Testis (tissue), 2 donors: ENCODE measurements at regions not wholly inside any gene's neighbourhood (a gene's known extent, or its start where the extent isn't known, plus 50 kb on each side); places are given as distances from the start of the nearest gene placed in this dataset.
A peak's percentile ranks its signal among the peaks of the same experiment; 100 is the strongest.

Experiments used
- DNase-seq: peaks from one replicate; pipeline ENCODE4 v3.0.0-alpha.2; 2019
- H3K27ac ChIP-seq, 2 donors: fragments of 200-600 bp; sonication (generic); one replicate each; pipeline ENCODE4 v1.5.1; 2019
- H3K27me3 ChIP-seq: fragments of 200-600 bp; sonication (generic); one replicate; pipeline ENCODE4 v1.5.1; 2019
- H3K36me3 ChIP-seq: fragments of 200-600 bp; sonication (generic); one replicate; pipeline ENCODE4 v1.5.1; 2017; ENCODE audit warnings: low read depth; ENCODE audit errors: missing control alignments
- H3K4me1 ChIP-seq: fragments of 200-600 bp; sonication (generic); one replicate; pipeline ENCODE4 v1.5.1; 2019
- H3K4me3 ChIP-seq, 2 donors: fragments of 200-600 bp; sonication (generic); one replicate each; pipeline ENCODE4 v1.5.1; 2017 to 2019
- H3K9me3 ChIP-seq: fragments of 200-600 bp; sonication (generic); one replicate; pipeline ENCODE4 v1.5.1; 2017
- POLR2A ChIP-seq: fragments of 450-650 bp; IDR thresholded peaks from one replicate; pipeline ENCODE4 v1.6.1; 2017; ENCODE audit warnings: antibody characterized with exemption, mild to moderate bottlenecking, moderate library complexity
- WGBS, 2 donors: methylation state at CpG; one replicate each; pipeline ENCODE4 v1.1.5; 2018; 5-methylcytosine and 5-hydroxymethylcytosine counted together
- intact Hi-C: fragments of 100-400 bp; cut with DNase I; formaldehyde crosslinking; loops from one replicate; pipeline ENCODE4 v1.15.1; 2023; ENCODE audit warnings: low total_unique reads
- TF ChIP-seq, protein P1 (sequence below), 3 experiments: fragments of 450-650 bp in 2 of 3; fragments of 200-600 bp in 1 of 3; sonication (generic) in 1 of 3; IDR thresholded peaks; one replicate each; pipeline ENCODE4 v1.5.1; 2016 to 2019; ENCODE audit warnings: antibody characterized with exemption in 3 of 3, mild to moderate bottlenecking in 2 of 3, moderate library complexity in 1 of 3

DNA sequence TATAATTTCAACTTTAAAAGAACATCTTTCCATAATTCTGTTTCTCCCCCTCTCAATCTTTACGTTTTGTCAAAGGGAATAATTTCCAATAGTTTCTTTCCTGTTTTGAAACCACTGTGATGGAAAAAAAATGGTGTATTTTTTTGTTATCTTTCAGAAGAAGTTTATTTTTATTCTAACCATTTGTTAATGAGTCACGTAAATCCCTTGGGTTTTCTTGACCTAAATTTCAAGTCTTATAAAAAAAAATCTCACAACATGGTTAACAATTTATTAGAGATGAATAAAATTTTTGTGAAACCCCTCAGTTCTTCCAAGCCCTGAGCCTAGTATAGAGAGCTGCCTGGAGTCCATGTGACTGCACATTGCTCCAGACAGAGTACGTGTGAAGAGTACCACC is 106.1 kb upstream of the FBXL17 start:
- 53 to 62% methylated on average over 3 of the region's 3 CpGs for WGBS, 2 donors
- Histone ChIP-seq H3K9me3 (no peaks in the 10 kb centered on the region), H3K36me3 (no peaks in the 10 kb centered on the region), H3K27ac (no peak overlapping the region), H3K27me3 (no peaks in the 10 kb centered on the region), H3K4me3 (no peak overlapping the region), H3K4me1 (no peaks in the 10 kb centered on the region)
- TF ChIP-seq, protein P1, sequence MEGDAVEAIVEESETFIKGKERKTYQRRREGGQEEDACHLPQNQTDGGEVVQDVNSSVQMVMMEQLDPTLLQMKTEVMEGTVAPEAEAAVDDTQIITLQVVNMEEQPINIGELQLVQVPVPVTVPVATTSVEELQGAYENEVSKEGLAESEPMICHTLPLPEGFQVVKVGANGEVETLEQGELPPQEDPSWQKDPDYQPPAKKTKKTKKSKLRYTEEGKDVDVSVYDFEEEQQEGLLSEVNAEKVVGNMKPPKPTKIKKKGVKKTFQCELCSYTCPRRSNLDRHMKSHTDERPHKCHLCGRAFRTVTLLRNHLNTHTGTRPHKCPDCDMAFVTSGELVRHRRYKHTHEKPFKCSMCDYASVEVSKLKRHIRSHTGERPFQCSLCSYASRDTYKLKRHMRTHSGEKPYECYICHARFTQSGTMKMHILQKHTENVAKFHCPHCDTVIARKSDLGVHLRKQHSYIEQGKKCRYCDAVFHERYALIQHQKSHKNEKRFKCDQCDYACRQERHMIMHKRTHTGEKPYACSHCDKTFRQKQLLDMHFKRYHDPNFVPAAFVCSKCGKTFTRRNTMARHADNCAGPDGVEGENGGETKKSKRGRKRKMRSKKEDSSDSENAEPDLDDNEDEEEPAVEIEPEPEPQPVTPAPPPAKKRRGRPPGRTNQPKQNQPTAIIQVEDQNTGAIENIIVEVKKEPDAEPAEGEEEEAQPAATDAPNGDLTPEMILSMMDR (IDR thresholded peaks at IDR 0.05): no peak
- no peak for TF ChIP-seq POLR2A
- intact Hi-C loops: no loop called here
- no peak for DNase-seq

DNA sequence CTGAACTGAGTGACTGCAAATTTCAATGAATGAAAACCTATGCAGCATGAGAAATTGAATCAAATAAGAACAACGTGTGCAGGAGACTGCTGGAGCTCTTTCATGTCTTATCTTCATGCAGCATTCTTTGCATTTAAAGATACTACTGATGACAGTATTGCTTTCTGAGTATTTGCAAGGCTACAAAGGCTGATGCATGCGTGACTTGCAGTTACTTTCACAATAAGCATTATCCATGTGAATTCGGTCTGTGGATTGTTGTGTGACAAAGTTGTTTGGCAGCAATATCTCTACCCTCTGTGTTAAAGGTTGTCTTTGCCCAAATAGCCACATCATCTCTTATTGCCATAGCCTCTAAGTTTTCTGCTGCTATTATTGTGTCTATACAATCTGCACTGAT is 102.1 kb upstream of the FBXL17 start:
- no peak for TF ChIP-seq POLR2A
- TF ChIP-seq, protein P1 (IDR thresholded peaks at IDR 0.05): no peak
- WGBS, 2 donors: 51 to 61% methylated on average over 3 of the region's 3 CpGs
- no peaks in the 10 kb centered on the region for H3K36me3 ChIP-seq
- H3K27me3 ChIP-seq: no peaks in the 10 kb centered on the region
- DNase-seq: no peak
- no peak overlapping the region for H3K27ac ChIP-seq
- no peaks in the 10 kb centered on the region for H3K9me3 ChIP-seq
- H3K4me1 ChIP-seq: no peaks in the 10 kb centered on the region
- intact Hi-C loops: no loop called here
- H3K4me3 ChIP-seq: no peak overlapping the region

DNA sequence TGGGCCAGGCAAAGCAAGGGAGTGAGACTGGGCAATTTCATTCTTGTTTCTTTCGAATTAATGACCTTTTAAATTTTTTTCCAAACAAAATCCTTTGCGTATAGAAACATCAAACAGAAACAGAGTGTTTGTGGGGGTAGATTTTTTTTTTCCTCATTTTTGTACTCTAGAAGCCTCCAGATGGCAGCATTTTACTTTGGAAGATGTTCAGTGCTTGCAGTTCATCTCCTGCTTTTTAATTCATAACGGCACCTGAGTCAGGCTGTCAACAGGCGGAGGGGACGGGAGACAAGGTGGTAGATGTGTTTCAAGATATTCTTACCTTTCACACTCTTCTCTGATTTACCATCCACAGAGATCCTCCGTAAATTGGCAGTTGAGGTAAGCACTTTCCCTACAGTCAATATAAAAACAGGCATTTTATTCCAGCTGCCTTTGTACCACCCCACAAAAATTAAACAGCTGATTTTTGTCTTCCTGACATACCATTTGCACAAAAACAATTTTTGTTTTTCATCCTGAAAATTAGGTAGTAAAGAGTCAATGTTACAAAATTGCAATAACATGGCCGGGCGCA is 99.5 kb upstream of the FBXL17 start:
- Histone ChIP-seq H3K27me3 (no peaks in the 10 kb centered on the region), H3K36me3 (no peaks in the 10 kb centered on the region), H3K4me3 (no peak overlapping the region), H3K9me3 (no peaks in the 10 kb centered on the region), H3K27ac (no peak overlapping the region), H3K4me1 (no peaks in the 10 kb centered on the region)
- TF ChIP-seq, protein P1 (IDR thresholded peaks at IDR 0.05): peak in 1 of 3 experiments; percentile 20
- TF ChIP-seq POLR2A: no peak
- DNase-seq: no peak
- intact Hi-C loops: no loop called here
- WGBS, 2 donors: 55 to 62% methylated on average over 8 of the region's 8 CpGs

DNA sequence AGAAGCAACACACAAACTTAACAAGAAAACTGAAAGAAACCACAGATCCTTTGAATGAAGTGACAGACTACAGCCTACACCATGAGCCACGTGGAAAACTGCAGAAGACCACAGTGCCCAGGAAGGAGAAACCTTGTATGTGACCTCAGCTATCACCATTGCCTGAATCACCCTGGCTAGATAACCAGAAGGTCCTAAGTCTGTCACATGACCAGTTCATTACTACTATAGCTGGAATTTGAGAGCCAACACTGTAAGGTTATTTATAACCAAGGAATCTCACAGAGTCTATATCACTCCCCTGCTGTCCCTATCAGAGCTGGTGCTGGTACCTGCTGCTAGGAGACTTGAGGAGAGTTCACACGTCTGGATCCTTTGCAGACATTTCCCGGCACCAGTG is 90.3 kb upstream of the FBXL17 start:
- Histone ChIP-seq H3K4me1 (no peaks in the 10 kb centered on the region), H3K9me3 (no peaks in the 10 kb centered on the region), H3K27ac (no peak overlapping the region), H3K27me3 (no peaks in the 10 kb centered on the region), H3K4me3 (no peak overlapping the region), H3K36me3 (no peaks in the 10 kb centered on the region)
- WGBS, 2 donors: 77 to 82% methylated on average over 2 to 3 of the region's 3 CpGs
- intact Hi-C loops: no loop called here
- TF ChIP-seq, protein P1 (IDR thresholded peaks at IDR 0.05): no peak
- TF ChIP-seq POLR2A: no peak
- no peak for DNase-seq

DNA sequence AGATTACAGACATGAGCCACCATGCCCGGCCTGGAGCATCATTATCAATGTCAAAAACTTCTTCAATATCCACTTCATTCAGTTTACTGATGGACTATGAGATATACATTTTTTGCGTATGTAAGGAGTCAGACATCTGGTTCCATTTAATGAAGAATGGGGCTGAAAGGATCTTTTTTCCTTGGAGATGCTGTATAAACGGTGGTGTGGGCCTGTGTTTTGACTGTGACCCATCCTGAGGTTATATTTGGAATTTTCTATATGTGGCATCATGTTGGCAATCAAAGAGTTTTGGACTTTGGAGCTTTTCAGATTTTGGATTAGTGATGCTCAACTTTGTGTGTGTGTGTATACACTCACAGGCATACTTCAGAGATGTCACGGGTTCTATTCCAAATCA is 85.7 kb upstream of the FBXL17 start:
- Histone ChIP-seq H3K27me3 (no peaks in the 10 kb centered on the region), H3K27ac (no peak overlapping the region), H3K9me3 (no peaks in the 10 kb centered on the region), H3K4me1 (no peaks in the 10 kb centered on the region), H3K36me3 (no peaks in the 10 kb centered on the region), H3K4me3 (no peak overlapping the region)
- TF ChIP-seq, protein P1 (IDR thresholded peaks at IDR 0.05): no peak
- no peak for TF ChIP-seq POLR2A
- intact Hi-C loops: no loop called here
- 80 to 91% methylated on average over 4 of the region's 4 CpGs for WGBS, 2 donors
- no peak for DNase-seq
